ENCODE measurements at regions not wholly inside any gene's neighbourhood (a gene's known extent, or its start where the extent isn't known, plus 50 kb on each side); places are given as distances from the start of the nearest gene placed in this dataset.
"Not testable (repeated sequence)": the region's sequence is repeated elsewhere in the genome, so short reads cannot be mapped to it uniquely, and the experiment has no call there.

- DNase-seq, result no peak
Observed at GRCh38 chr9:110028676-110029075, 179.3 kb downstream of the C9orf152 start.

- no peak for DNase-seq
Observed at GRCh38 chr9:110029429-110029955, 178.5 kb downstream of the C9orf152 start.

- no peak for DNase-seq
Observed at GRCh38 chr9:110029956-110030480, 177.9 kb downstream of the C9orf152 start.

- no peak for DNase-seq
Observed at GRCh38 chr9:110030632-110031031, 177.3 kb downstream of the C9orf152 start.

- DNase-seq, result no peak
Observed at GRCh38 chr9:110031511-110032173, 176.3 kb downstream of the C9orf152 start.

GRCh38 chr9:110032532-110032931, 175.4 kb downstream of the C9orf152 start:
- not testable (repeated sequence) for DNase-seq

GRCh38 chr9:110033869-110034268, 174.1 kb downstream of the C9orf152 start:
- DNase-seq, result no peak

- no peak for DNase-seq
Observed at GRCh38 chr9:110036286-110036685, 171.7 kb downstream of the C9orf152 start.

GRCh38 chr9:110040788-110041187, 167.2 kb downstream of the C9orf152 start:
- DNase-seq, result no peak

GRCh38 chr9:110041452-110041851, 166.5 kb downstream of the C9orf152 start:
- no peak for DNase-seq

- no peak for DNase-seq
Observed at GRCh38 chr9:110047232-110047954, 160.6 kb downstream of the C9orf152 start.

GRCh38 chr9:110047955-110048402, 160.0 kb downstream of the C9orf152 start:
- peak; percentile 11 for DNase-seq

- peak; percentile 22 for DNase-seq
Observed at GRCh38 chr9:110048403-110048975, 159.5 kb downstream of the C9orf152 start.

- DNase-seq, result no peak
Observed at GRCh38 chr9:110048976-110049698, 158.8 kb downstream of the C9orf152 start.

GRCh38 chr9:110049699-110050450, 158.1 kb downstream of the C9orf152 start:
- DNase-seq, result no peak

GRCh38 chr9:110050925-110051355, 157.0 kb downstream of the C9orf152 start:
- no peak for DNase-seq

- DNase-seq, result no peak
Observed at GRCh38 chr9:110056062-110056461, 151.9 kb downstream of the C9orf152 start.

- DNase-seq, result peak; percentile 4
Observed at GRCh38 chr9:110058304-110058953, 149.5 kb downstream of the C9orf152 start.

- DNase-seq, result no peak
Observed at GRCh38 chr9:110059461-110059860, 148.5 kb downstream of the C9orf152 start.

- DNase-seq, result no peak
Observed at GRCh38 chr9:110064803-110065202, 143.2 kb downstream of the C9orf152 start.

- peak; percentile 4 for DNase-seq
Observed at GRCh38 chr9:110065532-110065931, 142.4 kb downstream of the C9orf152 start.

All from midbrain (tissue), 1 donor.